Activated B cell treated with CpG ODN at 0.5 μM for 24 hours (primary cell): ENCODE measurements at regions not wholly inside any gene's neighbourhood (a gene's known extent, or its start where the extent isn't known, plus 50 kb on each side); places are given as distances from the start of the nearest gene placed in this dataset.

Source experiments
- ATAC-seq: fragments of 200-7000 bp; cut with Tn5 transposase; one replicate; pipeline ENCODE4 v1.10.0; 2021; ENCODE audit warnings: low read depth, mild to moderate bottlenecking, moderate library complexity
- CTCF ChIA-PET: fragments of 350-600 bp; sonication (Branson Sonifier 250); formaldehyde crosslinking; loops from one replicate; lab custom pipeline; 2021; ENCODE audit warnings: antibody characterized with exemption; lab: Charles Lee
- POLR2A ChIA-PET: fragments of 350-600 bp; sonication (Branson Sonifier 250); formaldehyde crosslinking; loops from one replicate; lab custom pipeline; 2021; ENCODE audit warnings: antibody characterized with exemption; lab: Charles Lee
- DNase-seq: peaks from one replicate; pipeline ENCODE4 v3.0.0; 2022
- H3K27ac Mint-ChIP-seq: one replicate; pipeline ENCODE4 v1.8.0; 2020; ENCODE audit warnings: mixed read lengths
- H3K27me3 Mint-ChIP-seq: one replicate; pipeline ENCODE4 v1.8.0; 2021; ENCODE audit warnings: mixed read lengths
- H3K36me3 Mint-ChIP-seq: one replicate; pipeline ENCODE4 v1.8.0; 2021; ENCODE audit warnings: low read depth, mixed read lengths
- H3K4me1 Mint-ChIP-seq: one replicate; pipeline ENCODE4 v1.8.0; 2021; ENCODE audit warnings: mixed read lengths
- H3K4me3 Mint-ChIP-seq: one replicate; pipeline ENCODE4 v1.8.0; 2020; ENCODE audit warnings: mild to moderate bottlenecking, mixed read lengths
- H3K9me3 Mint-ChIP-seq: one replicate; pipeline ENCODE4 v1.8.0; 2020; ENCODE audit warnings: mixed read lengths
- CTCF ChIP-seq: fragments of 200-600 bp; IDR thresholded peaks from one replicate; pipeline ENCODE4 v1.8.0; 2022; ENCODE audit warnings: antibody characterized with exemption, mild to moderate bottlenecking
- intact Hi-C: fragments of 100-400 bp; cut with micrococcal nuclease; formaldehyde crosslinking; loops from one replicate; pipeline ENCODE4 v1.15.1; 2024

DNA sequence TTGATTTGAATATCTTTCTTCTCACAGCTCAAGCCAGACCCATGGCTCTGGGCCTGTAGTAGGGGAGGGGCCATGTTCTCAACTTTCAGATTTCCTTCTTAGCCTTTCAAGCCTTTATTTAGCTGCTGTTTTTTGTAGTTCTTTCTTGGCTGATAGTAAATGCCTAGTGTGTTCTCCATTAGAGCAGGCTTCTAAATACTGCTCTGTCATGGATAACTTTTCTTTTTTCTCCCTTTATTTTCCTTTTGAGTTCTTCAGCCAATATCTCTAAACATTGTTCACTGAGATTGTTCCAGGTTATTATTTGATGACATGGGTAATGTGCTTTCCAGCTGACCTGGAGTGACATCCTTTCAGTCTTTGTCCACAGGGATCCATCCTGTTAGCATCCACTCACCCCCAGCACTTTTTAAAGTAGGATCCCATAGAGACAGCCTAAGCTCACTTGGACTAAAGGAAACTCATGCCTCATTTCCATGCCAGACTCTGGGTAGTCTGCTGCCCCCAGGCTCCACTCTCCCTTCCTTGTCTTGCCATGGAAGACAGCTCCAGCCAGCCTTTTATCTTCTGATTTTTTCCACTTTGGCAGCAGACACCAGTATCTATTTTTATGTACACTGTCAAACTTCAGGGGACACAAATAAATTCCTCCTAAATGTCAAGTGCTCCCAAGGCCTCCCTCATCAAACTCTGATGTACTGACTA lies 645.6 kb downstream of the RNF144B start:
- Mint-ChIP-seq H3K36me3 (no peaks in the 10 kb centered on the region), H3K27ac (no peak overlapping the region), H3K4me3 (no peak overlapping the region), H3K27me3 (no peaks in the 10 kb centered on the region), H3K4me1 (no peaks in the 10 kb centered on the region), H3K9me3 (peaks cover 5% of the 10 kb centered on the region)
- ChIA-PET POLR2A (no interaction called here), CTCF (no interaction called here)
- intact Hi-C loops = no loop called here
- DNase-seq (no peak), ATAC-seq (no peak)
- TF ChIP-seq CTCF = no peak

DNA sequence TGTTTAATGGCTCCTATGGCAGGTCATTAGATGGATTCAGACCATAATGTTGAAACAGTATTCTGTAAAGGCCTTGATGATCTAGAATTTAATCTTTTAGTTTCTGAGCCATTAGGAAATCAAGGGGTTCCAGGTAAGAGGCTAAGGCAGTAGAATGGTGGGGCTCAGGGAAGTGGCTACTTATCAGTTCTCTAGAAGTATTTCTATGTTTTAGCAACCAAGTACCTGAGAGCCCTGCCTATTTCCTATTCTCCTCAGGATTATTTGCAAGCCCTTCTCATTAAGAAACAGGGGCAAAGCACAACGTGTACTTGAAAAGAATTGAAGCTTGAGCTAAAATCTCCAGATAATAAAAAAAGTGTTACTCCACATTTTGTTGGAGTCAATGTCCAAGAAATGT lies 646.5 kb downstream of the RNF144B start:
- ChIA-PET POLR2A (no interaction called here), CTCF (no interaction called here)
- Mint-ChIP-seq H3K4me3 (no peak overlapping the region), H3K9me3 (peaks cover 5% of the 10 kb centered on the region), H3K4me1 (no peaks in the 10 kb centered on the region), H3K27ac (no peak overlapping the region), H3K27me3 (no peaks in the 10 kb centered on the region), H3K36me3 (no peaks in the 10 kb centered on the region)
- intact Hi-C loops = no loop called here
- ATAC-seq (no peak), DNase-seq (no peak)
- TF ChIP-seq CTCF = no peak

DNA sequence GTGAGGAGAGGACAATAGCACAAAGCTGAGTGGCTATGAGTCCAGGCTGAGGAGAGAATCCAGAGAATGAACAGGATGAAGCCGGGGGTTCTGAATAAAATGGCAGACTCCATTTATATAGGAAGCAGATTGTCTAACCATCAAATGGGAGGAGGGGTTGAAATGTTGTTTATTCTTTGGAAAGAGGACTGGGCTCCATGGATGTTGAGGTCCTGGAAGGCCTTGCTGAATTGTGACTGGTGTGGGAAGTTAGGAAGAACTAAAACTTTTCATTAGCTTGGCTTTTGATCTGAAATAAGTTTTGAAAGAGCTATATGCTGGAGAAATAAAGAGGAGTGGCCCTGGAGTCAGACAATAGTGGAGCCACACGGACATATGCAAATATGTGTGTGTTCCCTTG lies 647.8 kb downstream of the RNF144B start:
- Mint-ChIP-seq H3K9me3 (peaks cover 5% of the 10 kb centered on the region), H3K36me3 (no peaks in the 10 kb centered on the region), H3K27me3 (no peaks in the 10 kb centered on the region), H3K4me3 (no peak overlapping the region), H3K4me1 (no peaks in the 10 kb centered on the region), H3K27ac (no peak overlapping the region)
- POLR2A ChIA-PET = no interaction called here
- no peak for ATAC-seq
- DNase-seq = no peak
- CTCF ChIA-PET = no interaction called here
- no peak for TF ChIP-seq CTCF
- intact Hi-C loops = no loop called here

DNA sequence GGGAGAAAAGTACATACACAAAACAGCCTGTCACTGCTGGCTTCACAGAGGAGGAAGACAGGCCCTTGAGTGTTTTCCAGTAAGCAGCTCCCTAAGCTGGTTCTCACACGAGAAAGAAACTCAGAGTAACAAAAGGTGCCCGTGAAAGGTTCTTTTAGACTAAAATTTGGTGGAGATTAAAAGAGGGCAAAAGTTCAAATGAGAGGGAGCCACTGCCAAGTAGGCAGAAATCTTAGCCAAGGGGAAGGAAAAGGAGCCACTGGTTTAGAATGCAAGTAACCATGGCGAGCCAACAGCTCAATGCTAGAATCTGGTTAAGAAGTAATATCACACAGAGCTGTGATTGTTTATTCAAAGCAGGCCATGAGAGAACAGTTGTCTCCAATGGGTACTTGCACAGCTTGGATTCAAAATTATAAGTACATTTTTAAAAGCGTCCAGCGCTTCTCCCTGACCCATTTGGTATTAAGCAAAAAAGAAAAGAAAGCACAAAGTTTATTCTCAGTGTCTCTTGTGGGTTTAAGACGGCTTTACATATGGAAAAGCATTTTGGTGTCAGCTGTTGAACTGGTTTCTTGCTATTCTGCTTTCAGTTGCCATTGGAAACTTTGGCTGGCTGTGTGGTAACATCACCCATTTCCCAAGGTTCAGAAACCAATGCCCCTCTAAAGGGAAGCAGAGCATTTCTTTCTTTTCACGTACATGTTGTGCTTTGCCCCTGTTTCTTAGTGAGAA lies 648.5 kb downstream of the RNF144B start:
- ATAC-seq (no peak), DNase-seq (no peak)
- intact Hi-C loops = no loop called here
- H3K4me3 Mint-ChIP-seq = no peak overlapping the region
- no peaks in the 10 kb centered on the region for H3K4me1 Mint-ChIP-seq
- ChIA-PET POLR2A (no interaction called here), CTCF (no interaction called here)
- no peak for TF ChIP-seq CTCF
- peaks cover 5% of the 10 kb centered on the region for H3K9me3 Mint-ChIP-seq
- no peaks in the 10 kb centered on the region for H3K27me3 Mint-ChIP-seq
- H3K27ac Mint-ChIP-seq = no peak overlapping the region
- H3K36me3 Mint-ChIP-seq = no peaks in the 10 kb centered on the region

DNA sequence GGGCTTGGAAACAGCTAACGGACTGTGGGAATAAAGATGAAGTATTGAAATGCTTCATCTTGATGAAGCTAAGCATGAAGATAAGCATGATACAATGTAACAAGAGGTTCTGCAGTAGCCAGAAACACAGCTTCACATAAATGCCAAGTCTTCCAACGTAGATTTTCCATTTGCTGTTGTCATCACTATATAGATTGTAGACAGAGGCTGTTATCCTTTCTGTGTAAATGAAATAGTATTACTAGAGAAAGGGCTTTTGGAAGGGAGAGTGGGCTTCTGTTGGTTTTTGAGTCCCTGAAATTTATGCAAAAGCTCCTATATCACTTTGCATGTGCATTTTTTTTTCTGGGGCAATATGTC lies 649.0 kb downstream of the RNF144B start:
- CTCF ChIA-PET = no interaction called here
- no peak overlapping the region for H3K27ac Mint-ChIP-seq
- H3K27me3 Mint-ChIP-seq = no peaks in the 10 kb centered on the region
- H3K36me3 Mint-ChIP-seq = no peaks in the 10 kb centered on the region
- POLR2A ChIA-PET = no interaction called here
- DNase-seq (no peak), ATAC-seq (no peak)
- H3K4me3 Mint-ChIP-seq = no peak overlapping the region
- H3K4me1 Mint-ChIP-seq = no peaks in the 10 kb centered on the region
- no peak for TF ChIP-seq CTCF
- H3K9me3 Mint-ChIP-seq = peaks cover 5% of the 10 kb centered on the region
- intact Hi-C loops = no loop called here
